ENCODE measurements at regions not wholly inside any gene's neighbourhood (a gene's known extent, or its start where the extent isn't known, plus 50 kb on each side); places are given as distances from the start of the nearest gene placed in this dataset.
"Not testable (repeated sequence)": the region's sequence is repeated elsewhere in the genome, so short reads cannot be mapped to it uniquely, and the experiment has no call there.

DNA sequence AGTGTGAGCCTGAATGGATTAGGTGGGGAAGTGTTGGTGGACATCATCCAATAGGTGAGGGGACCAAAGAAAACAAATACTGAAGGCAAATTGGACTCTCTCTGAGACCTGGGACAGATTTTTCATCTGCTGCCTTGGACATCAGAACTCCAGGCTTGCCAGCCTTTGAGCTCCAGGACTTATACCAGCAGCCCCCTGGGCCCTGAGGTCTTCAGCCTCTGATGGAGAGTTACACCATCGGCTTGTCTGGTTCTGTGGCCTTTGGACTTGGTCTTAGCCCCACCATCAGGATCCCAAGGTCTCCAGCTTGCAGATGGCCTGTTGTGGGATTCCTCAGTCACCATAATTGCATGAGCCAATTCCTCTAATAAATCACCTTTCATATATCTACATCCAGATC is 80.8 kb upstream of the SLC8A3 start:
- DNase-seq = no peak

GRCh38 chr14:70268760-70269159 is 80.0 kb upstream of the SLC8A3 start:
- DNase-seq = no peak

DNA sequence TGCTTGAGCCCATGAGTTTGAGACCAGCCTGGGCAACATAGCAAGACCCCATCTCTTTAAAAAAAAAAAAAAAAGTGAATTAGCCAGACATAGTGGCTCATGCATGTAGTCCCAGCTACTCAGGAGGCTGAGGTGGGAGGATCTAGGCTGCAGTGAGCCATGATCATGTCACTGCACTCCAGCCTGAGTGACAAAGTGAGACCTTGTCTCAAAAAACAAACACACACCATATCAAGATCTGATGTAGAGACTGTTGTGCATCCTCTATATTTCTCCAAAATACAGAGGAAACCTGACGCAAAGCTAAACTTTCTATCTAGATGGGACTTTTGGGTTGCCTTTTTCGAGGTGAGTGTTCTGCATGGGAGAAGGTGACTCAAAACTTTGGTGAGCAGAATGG is 77.4 kb upstream of the SLC8A3 start:
- DNase-seq = no peak

DNA sequence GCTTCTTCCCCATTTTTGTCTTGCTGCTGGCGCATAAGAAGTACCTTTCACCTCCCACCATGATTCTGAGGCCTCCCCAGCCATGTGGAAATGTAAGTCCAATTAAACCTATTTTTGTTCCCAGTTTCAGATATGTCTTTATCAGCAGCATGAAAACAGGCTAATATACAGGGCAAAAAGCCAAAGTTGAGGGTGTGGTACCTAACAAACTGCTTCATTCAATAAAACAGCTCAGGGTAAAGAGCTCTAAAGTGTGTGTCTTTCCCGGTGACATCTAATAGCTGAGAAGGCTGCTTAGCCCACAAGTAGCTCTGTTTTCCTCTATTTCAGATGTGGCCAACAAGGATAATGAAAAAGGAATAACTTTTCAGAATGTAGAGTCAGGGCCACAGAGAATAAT is 76.7 kb upstream of the SLC8A3 start:
- DNase-seq = no peak

DNA sequence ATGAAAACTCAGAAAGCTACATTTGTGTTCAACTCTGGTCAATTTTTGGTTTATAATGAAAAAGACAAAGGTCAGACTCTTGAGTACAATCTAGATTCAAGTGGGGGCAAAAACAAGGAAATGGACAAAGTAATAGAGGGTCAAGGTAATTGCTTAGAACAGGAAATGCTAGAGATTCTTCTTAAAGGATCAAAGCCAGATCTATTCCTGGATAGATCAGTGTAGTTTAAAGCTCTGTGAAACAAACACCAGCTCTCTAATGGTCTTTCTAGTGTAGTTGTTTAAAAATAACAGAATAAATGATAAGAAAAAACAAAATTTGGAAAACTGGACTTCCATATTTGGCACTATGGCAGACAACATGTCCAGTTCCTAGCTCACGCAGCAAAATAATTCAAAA is 70.7 kb upstream of the SLC8A3 start:
- no peak for DNase-seq

- peak; percentile 7 to 10 for DNase-seq
Measured at GRCh38 chr14:70257526-70257925, 68.8 kb upstream of the SLC8A3 start.

GRCh38 chr14:70256601-70257000 is 67.8 kb upstream of the SLC8A3 start:
- DNase-seq = no peak

GRCh38 chr14:70255071-70256057 is 66.6 kb upstream of the SLC8A3 start:
- DNase-seq = not testable (repeated sequence)

- DNase-seq = peak in 1 of 2 donors; percentile 19
Measured at GRCh38 chr14:70254476-70254961, 65.8 kb upstream of the SLC8A3 start.

GRCh38 chr14:70253547-70253946 is 64.8 kb upstream of the SLC8A3 start:
- DNase-seq = not testable (repeated sequence)

DNA sequence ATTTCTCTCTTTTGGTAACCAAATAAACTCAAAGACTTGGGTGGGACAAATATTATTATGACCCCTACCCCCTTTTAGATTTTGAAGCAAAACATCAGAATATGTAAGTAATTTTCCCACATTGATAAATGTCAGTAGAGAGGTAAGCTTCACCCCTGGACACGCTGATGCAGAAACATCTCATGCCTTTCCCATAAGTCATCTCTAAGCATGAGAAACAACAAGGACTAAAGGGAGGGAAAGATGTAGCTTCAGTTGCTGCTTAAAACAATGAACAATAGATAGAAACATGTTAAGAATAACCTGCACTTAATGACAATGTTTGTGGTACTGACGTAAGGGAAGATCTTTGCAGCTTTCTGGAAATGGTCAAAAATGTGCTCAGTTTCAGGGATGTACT is 56.3 kb upstream of the SLC8A3 start:
- no peak for DNase-seq

GRCh38 chr14:70239802-70240201 is 51.1 kb upstream of the SLC8A3 start:
- DNase-seq = no peak

DNA sequence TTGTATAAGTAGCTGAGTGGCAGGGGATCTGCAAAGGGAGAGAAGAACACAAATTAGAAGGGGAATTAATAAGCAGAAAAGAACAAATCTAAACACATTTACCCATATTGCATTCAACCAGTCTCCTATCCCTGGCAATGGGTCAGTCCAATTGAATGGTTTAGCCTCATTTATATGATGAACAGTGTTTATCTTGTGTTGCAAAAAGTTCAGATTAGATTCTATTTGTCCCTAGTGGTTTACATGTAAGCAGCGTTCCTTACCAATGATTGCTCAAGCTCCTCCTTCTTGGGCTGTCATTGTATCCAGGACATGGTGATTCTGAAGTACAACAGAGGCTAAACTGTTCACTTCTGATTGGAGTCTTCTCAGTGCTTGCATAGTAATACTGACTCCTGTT is 49.9 kb upstream of the SLC8A3 start:
- not testable (repeated sequence) for DNase-seq
